Astrocyte of the hippocampus (primary cell): ENCODE measurements at regions not wholly inside any gene's neighbourhood (a gene's known extent, or its start where the extent isn't known, plus 50 kb on each side); places are given as distances from the start of the nearest gene placed in this dataset.

Source experiments
- DNase-seq: peaks from one replicate; pipeline ENCODE4 v3.0.0; 2011; ENCODE audit warnings: low read depth, low spot score

- no peak for DNase-seq
These were observed 171.9 kb downstream of the BUD13 start for GRCh38 chr11:116600930-116601329.

DNA sequence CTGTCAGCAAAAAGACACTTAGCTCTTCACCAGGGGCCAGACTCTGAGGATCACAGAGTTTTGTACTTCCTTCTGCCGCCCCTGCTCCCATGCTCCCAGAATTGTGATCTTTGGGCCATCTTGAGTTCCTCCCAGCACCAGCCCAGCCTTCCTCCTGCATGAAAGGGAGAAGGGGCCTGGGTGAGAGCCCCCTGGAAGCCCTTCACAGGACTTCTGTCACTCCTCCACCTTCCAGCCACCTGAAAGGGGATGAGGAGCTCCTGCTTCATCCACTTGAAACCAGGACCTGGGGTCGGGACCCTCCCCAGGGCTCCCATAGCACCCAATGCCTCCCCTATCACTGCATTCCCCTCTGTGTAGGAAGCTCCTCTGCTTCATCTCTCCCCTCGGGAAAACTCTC is 174.2 kb downstream of the BUD13 start:
- DNase-seq = no peak

DNA sequence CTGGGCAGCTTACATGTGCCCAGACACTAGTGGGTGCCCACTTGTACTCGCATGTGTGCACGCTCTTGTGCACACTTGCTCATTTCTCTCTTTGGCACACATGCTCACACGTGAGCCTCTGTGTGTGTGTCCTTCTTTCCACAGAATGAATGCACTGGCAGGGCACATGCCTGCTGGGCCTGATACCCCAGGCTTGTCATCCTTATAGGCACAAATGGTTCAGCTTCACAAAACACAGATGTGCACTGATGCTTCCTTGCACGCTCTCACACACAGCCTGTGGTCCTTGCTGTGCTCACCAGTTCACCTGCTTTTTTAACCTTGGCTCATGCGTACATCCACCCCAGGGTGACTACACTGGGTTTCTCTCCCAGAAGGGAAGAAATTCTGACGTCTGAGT is 174.8 kb downstream of the BUD13 start:
- DNase-seq = no peak

DNA sequence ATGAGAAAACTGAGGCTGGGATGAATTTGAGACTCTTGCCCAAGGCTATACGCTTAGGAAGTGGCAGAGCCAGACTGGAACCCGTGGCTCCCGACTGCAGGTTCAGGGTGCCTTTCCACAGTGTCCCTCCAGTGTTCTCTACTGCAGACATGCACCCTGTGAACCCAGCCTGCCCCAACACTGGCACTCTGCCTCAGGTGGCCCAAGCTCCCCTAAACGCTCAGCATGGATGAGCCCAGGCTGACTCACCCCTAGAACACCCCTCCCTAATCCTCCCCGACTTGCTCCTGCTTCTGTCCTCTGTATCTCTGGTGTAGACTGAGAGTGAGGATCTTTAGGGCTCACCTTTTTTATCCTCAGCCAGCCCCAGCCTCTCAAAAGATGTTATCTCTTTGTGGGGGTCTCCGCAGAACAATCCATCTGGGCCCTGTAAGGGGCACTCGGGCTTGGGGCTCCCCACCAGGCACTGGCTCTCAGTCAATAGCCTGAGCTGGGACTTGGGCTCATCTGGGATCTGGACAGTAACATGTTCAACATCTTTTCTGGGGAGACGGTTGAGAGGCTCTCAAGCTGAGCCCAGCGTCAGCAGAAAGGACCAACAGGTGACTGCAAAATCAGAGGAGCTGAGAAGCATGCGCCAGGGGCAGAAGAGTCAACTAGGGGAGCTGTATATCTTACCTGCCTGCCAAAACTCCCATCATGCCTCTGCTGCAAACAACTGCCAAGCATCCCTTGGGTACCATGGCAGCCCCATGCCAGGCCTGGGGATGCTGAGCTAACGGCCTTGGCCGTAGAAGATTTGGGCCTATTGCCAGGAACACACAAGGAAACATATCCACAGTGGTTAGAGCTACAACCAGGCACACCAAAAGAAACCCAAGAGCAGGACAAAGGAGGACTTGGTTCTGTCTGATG is 176.2 kb downstream of the BUD13 start:
- no peak for DNase-seq

GRCh38 chr11:116595305-116595880 is 177.4 kb downstream of the BUD13 start:
- no peak for DNase-seq

GRCh38 chr11:116590844-116591570 is 181.8 kb downstream of the BUD13 start:
- no peak for DNase-seq

DNA sequence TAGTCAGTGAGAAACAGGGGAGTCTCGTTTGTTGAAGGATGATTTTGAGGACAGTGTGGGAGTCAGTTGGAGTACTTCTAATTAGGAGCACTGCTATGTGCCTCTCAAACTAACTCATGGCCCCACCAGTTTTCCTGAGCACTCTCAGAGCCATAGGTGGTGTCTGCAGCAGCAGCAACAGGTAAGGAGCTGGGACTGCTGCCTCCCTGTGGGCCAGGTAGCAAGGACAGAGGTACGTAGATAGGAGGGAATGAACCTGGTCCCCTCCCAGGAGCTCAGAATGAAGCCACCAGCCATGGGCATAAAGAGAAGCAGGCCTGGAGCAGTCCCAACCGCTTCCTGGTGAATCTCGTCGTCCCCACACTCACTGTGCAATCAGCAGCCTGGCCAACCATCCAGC is 183.4 kb downstream of the BUD13 start:
- DNase-seq = no peak

GRCh38 chr11:116586392-116586791 is 186.4 kb downstream of the BUD13 start:
- DNase-seq = no peak

DNA sequence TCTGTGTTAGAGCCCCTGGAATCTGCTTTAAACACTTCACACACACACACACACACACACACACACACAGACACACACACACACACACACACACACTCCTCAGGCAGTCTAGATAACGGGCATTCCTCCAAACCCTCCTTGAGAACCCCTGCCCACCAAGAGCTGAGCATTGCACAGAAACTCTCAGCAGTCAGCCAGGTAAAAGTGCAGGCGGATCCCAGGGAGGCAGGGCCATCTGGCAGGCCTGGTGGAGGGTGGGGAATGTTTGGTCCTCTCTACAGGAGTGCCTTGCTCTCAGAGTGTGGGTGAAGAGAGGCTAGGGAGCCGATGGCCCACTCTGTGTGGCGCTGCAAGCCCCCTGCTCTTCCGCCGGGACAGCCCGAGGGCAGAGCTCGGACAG is 190.2 kb downstream of the BUD13 start:
- no peak for DNase-seq

DNA sequence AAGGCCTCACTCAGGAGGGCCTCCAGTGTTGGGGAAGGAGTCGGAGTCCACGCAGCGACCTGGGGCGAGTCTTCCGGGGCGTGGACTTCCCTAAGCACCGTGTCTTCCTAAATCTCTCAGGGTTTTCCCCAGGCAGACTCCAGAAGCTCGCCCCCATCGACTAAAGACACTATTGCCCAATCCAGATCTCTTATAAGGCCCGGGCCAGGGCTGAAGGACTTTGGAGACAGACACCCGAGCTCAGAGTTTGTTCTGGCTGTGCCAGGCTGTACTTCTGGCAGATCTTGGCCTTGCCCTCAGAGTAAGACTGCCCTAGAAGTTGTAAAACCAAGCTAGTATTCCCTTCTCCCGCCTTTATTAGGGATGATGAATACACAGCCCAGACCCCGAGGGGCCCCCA is 191.4 kb downstream of the BUD13 start:
- no peak for DNase-seq

GRCh38 chr11:116580799-116581198 is 192.0 kb downstream of the BUD13 start:
- DNase-seq = peak; percentile 43

- DNase-seq = peak; percentile 36
These were observed 192.7 kb downstream of the BUD13 start for GRCh38 chr11:116579857-116580727.

GRCh38 chr11:116579031-116579653 is 193.6 kb downstream of the BUD13 start:
- peak; percentile 58 for DNase-seq

DNA sequence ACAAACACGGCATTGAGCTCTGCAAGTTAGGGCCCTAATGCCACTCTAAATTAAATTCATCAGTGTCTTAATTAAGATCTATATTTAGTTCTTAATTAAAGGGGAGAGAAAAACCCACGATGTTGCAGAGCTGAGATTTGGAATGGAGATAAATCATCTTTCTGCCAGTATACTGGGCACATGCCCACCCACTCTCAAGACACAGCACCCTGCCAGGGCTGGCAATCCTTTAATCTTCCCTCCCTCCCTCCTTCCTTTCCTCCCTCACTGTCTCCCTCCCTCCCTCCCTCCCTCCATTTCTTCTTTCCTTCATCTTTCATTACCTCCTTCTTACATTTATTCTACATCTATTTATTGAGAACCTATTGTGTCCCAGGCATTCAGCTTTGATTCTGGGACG is 194.8 kb downstream of the BUD13 start:
- DNase-seq = no peak

DNA sequence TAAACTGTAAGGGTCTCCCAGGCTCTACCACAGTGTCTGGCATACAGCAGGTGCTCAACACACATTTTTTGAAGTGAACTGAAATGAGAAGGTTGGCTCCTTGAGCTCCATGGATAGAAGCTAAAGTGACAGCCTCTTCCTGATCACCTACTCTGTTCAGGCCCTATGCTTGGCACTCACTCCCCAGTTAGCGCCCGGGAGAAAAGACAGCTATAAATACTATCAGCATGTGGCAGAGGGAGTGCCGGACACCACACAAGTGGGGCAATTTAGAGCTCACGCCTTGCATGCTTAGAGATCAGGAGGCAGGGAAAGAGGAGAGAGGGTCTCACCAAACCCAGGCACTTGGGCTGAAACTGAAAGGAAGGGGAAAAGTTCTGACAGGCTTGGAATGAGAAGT is 195.5 kb downstream of the BUD13 start:
- no peak for DNase-seq

DNA sequence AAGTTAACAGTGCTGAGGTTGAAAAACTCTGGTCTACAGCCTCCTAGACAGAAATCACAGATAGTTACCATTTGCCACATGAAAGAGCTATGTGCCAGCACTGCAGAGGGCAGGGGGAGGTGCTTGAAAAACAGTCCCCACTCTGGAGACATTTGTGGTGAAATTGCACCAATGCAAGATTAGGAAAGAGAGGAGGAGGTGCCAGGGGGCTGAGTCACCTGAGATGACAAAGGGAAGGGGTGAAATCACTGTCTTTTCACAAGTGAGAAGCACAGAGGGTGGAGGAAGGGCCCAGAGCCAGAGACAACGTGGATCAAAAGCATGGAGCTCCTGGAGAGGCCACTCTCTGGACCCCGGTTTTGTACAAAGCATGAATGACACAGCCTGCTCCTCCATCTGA is 196.3 kb downstream of the BUD13 start:
- no peak for DNase-seq

DNA sequence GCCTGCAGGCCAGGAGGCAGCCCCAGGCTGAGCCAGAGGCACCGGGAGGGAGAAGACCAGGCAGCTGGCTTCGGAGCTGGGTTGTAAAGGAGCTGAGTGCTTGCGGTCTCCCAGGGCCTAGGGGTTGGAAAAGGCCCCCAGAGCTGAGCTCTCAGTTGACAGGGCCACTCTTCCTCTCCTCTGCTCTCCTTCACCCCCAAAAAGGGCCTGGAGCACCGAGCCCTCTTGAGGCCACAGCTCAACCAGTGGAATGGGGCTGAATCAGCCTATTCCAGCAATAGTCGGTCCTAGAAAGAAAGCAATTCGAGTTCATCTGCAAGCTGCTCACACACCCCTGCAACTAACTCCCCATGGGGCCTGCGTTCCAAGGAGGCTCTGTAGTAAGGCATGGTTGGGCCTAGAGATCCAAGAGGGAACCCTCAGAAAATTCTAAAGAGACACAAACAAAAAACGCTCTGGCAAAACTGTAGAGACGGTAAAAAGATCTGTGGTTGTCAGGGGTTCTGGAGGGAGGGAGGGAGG is 205.0 kb downstream of the BUD13 start:
- DNase-seq = no peak

DNA sequence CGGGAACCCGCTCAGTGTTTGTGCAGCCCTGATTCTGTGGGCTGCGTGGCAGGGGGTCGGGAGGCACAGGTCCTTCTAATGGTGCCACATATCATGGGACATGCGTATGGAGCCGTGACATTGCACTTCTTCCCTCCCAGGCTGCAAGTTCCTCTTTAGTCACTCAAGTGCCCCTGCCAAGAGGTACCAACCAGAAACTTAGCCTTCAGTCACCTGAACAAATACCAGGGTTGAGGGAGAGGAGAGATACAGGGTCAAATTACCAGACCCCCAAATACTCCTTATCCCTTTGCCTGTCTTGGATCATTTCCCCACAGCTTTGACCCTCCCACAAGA is 209.1 kb downstream of the BUD13 start:
- no peak for DNase-seq

DNA sequence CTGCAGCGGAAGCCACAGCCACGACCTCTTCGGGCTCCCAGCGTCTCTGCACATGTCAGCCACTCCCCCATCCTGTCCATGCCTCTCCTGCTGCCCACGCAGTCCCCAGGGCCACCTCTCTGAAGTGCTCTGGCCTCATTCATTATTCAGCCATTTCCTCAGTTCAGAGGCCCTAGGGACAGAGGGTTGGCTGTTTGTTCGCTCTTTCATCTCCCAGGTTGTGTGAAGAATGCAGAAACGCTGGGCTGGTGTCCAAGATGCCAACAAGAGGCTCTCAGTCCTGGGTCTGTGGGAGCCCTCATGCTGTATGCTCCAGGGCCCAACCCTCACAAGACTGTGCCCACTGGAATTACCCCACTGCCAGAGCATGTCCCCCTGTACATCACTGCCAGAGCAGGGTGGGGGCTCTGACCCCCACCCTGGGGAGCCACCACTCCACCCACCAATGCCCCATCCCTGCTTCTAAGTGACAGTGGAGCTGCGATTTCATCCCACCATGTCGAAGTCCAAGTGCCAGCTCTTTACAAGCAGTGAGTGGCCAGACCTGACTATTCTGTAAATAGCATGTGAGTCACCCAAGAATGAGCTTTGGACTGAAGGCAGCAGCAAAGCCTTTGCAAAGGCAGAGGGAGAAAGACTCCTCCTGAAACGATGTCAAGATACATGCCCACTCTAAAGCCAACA is 209.6 kb downstream of the BUD13 start:
- peak; percentile 78 for DNase-seq

DNA sequence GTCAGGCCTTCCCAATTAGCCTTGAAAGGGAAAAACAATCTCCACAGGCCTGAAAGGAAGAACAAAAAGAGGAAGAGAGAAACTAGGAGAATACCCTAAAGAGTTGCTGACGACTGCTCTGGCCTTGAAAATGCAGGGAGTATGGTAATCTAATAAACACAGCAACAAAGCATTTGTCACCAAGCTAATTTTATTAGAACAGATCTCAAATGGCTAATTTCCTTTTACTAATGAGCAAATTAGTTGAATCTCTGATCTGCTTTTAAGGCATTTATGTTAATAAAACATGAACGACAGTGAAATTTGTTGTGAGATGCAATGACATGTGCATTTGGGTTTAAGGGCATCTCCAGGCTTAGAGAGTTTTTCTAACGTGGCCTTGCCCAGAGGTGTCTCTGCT is 212.2 kb downstream of the BUD13 start:
- no peak for DNase-seq
